ENCODE measurements at regions not wholly inside any gene's neighbourhood (a gene's known extent, or its start where the extent isn't known, plus 50 kb on each side); places are given as distances from the start of the nearest gene placed in this dataset.

GRCh38 chr18:76307293-76307690 lies 187.8 kb downstream of the ZNF516 start:
- H3K27me3 ChIP-seq (ENCODE audit: insufficient read depth, poor library complexity, severe bottlenecking): no peaks in the 10 kb centered on the region
- H3K27ac ChIP-seq (replicated peaks): no peak overlapping the region
- TF ChIP-seq POLR2AphosphoS5 (IDR thresholded peaks at IDR 0.05; ENCODE audit: low read depth) (no peak), GABPA (IDR thresholded peaks at IDR 0.05; ENCODE audit: low read depth) (no peak), REST (IDR thresholded peaks at IDR 0.05; ENCODE audit: insufficient replicate concordance, low read depth) (no peak), CTCF (IDR thresholded peaks at IDR 0.05; ENCODE audit: insufficient read depth, low read length) (no peak), SPI1 (IDR thresholded peaks at IDR 0.05; ENCODE audit: borderline replicate concordance, low read depth) (no peak)
- DNase-seq (ENCODE audit: low read depth in 1 of 2, low spot score in 1 of 2): no peak
- H3K4me3 ChIP-seq (replicated peaks; ENCODE audit: insufficient read depth, low read length): no peak overlapping the region

GRCh38 chr18:76306685-76307292 lies 188.3 kb downstream of the ZNF516 start:
- Histone ChIP-seq H3K27me3 (ENCODE audit: insufficient read depth, poor library complexity, severe bottlenecking) (no peaks in the 10 kb centered on the region), H3K27ac (replicated peaks) (no peak overlapping the region), H3K4me3 (replicated peaks; ENCODE audit: insufficient read depth, low read length) (no peak overlapping the region)
- DNase-seq (ENCODE audit: low read depth in 1 of 2, low spot score in 1 of 2): no peak
- TF ChIP-seq SPI1 (IDR thresholded peaks at IDR 0.05; ENCODE audit: borderline replicate concordance, low read depth): no peak
- no peak for TF ChIP-seq CTCF (IDR thresholded peaks at IDR 0.05; ENCODE audit: insufficient read depth, low read length)

- Histone ChIP-seq H3K27ac (replicated peaks) (no peak overlapping the region), H3K27me3 (ENCODE audit: insufficient read depth, poor library complexity, severe bottlenecking) (peaks cover 8% of the 10 kb centered on the region), H3K4me3 (replicated peaks; ENCODE audit: insufficient read depth, low read length) (no peak overlapping the region)
- TF ChIP-seq POLR2AphosphoS5 (IDR thresholded peaks at IDR 0.05; ENCODE audit: low read depth): no peak
- TF ChIP-seq REST (IDR thresholded peaks at IDR 0.05; ENCODE audit: insufficient replicate concordance, low read depth): no peak
- no peak for DNase-seq (ENCODE audit: low read depth in 1 of 2, low spot score in 1 of 2)
Observed at GRCh38 chr18:76285866-76286265, 209.2 kb downstream of the ZNF516 start.

GRCh38 chr18:76281565-76281964 lies 213.5 kb downstream of the ZNF516 start:
- TF ChIP-seq REST (IDR thresholded peaks at IDR 0.05; ENCODE audit: insufficient replicate concordance, low read depth) (no peak), SPI1 (IDR thresholded peaks at IDR 0.05; ENCODE audit: borderline replicate concordance, low read depth) (no peak), CTCF (IDR thresholded peaks at IDR 0.05; ENCODE audit: insufficient read depth, low read length) (no peak), GABPA (IDR thresholded peaks at IDR 0.05; ENCODE audit: low read depth) (no peak), POLR2AphosphoS5 (IDR thresholded peaks at IDR 0.05; ENCODE audit: low read depth) (no peak)
- Histone ChIP-seq H3K27ac (replicated peaks) (no peak overlapping the region), H3K4me3 (replicated peaks; ENCODE audit: insufficient read depth, low read length) (no peak overlapping the region), H3K27me3 (ENCODE audit: insufficient read depth, poor library complexity, severe bottlenecking) (peaks cover 13% of the 10 kb centered on the region)
- DNase-seq (ENCODE audit: low read depth in 1 of 2, low spot score in 1 of 2): no peak

All from HL-60 (cell line).